ENCODE measurements at regions not wholly inside any gene's neighbourhood (a gene's known extent, or its start where the extent isn't known, plus 50 kb on each side); places are given as distances from the start of the nearest gene placed in this dataset.

DNA sequence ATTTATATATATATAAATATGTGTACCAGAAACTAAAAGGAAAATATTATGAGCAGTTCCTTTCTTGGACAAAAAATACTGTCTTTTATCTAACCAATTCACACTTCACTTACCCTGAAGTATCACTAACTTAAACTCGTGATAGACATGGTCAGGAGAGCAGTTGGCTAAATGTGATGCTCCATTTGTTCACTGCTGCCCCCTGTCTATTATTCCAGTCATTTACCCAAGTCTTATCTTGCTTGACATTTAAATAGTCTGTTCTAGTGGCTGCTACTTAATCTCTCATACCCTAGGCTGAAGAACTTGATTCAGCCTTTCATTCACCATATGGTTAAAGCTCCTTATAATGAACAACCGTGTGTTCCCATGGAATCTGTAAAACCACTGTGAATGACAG is 789.6 kb upstream of the EYS start:
- no peak for TF ChIP-seq EZH2 (IDR thresholded peaks at IDR 0.05; ENCODE audit: borderline replicate concordance)
- TF ChIP-seq, protein P1, sequence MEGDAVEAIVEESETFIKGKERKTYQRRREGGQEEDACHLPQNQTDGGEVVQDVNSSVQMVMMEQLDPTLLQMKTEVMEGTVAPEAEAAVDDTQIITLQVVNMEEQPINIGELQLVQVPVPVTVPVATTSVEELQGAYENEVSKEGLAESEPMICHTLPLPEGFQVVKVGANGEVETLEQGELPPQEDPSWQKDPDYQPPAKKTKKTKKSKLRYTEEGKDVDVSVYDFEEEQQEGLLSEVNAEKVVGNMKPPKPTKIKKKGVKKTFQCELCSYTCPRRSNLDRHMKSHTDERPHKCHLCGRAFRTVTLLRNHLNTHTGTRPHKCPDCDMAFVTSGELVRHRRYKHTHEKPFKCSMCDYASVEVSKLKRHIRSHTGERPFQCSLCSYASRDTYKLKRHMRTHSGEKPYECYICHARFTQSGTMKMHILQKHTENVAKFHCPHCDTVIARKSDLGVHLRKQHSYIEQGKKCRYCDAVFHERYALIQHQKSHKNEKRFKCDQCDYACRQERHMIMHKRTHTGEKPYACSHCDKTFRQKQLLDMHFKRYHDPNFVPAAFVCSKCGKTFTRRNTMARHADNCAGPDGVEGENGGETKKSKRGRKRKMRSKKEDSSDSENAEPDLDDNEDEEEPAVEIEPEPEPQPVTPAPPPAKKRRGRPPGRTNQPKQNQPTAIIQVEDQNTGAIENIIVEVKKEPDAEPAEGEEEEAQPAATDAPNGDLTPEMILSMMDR (IDR thresholded peaks at IDR 0.05; ENCODE audit: poor library complexity) = peak; percentile 49
- no peak for TF ChIP-seq EZH2phosphoT487 (IDR thresholded peaks at IDR 0.05; ENCODE audit: low read depth, severe bottlenecking, unreplicated experiment)

All from hepatocyte (in vitro differentiated cells).